Right hindlimb (tissue), 1 donor: ENCODE measurements at regions not wholly inside any gene's neighbourhood (a gene's known extent, or its start where the extent isn't known, plus 50 kb on each side); places are given as distances from the start of the nearest gene placed in this dataset.

ENCODE experiments used
- DNase-seq: peaks from one replicate; pipeline ENCODE4 v3.0.0-alpha.2; 2018

DNA sequence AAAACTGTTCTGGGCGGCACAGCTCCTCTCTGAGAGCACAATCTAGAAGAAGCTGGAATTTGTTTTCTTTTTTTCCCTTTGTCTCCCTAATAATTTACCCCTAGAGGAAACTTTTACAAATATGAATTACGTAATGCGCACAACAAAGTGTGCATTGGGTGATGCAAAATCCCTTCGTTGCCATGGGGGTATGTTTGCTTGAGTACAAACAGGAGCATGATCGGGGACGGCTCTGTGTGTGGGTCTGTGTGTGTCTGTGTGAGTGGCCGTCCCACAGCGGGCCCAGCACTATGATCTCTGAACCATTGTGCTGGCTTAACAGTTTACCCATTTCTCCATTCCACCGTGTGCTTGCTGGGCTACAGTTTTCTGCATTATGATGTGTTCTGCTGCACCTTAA, 278.2 kb downstream of the CDC5L start:
- DNase-seq: no peak

DNA sequence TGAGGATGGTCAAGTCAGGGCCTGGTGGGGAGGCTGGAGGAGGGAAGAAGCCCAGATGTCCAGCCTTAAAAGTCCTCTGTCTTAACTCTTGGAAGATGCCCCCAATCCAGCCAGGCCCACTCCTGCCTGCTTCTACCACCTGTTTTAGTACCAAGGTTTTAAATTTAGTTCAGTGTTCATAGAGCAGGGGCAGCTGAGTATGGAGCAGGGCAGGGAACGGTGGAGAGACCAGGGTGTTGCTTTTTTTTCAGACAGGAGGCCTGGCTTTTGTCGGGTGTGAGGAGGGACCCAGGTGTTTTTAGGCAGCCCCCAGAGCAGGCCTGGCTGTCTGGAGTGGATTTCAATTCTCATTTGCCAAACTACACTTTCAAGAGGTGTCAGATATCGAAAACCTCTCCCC, 278.8 kb downstream of the CDC5L start:
- DNase-seq: no peak

DNA sequence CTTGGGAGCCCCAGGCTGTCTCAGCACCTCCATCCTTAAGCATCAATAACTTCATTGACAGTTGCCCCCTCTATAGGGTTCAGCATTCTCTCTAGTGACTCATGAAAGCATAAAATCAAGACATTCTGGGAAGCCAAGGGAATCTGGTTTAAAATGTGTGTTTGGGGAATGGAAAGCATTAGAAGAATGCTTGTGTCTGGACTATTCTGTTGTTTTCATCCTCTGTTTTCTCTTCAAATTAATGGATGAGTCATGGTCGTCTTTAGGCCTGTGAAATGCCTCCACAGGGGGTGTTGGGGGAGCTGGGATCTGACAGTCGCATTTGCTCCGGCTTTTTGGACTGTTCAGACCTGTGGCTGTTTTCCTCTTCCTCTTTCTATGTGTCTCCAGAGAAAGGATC, 279.7 kb downstream of the CDC5L start:
- DNase-seq: no peak

DNA sequence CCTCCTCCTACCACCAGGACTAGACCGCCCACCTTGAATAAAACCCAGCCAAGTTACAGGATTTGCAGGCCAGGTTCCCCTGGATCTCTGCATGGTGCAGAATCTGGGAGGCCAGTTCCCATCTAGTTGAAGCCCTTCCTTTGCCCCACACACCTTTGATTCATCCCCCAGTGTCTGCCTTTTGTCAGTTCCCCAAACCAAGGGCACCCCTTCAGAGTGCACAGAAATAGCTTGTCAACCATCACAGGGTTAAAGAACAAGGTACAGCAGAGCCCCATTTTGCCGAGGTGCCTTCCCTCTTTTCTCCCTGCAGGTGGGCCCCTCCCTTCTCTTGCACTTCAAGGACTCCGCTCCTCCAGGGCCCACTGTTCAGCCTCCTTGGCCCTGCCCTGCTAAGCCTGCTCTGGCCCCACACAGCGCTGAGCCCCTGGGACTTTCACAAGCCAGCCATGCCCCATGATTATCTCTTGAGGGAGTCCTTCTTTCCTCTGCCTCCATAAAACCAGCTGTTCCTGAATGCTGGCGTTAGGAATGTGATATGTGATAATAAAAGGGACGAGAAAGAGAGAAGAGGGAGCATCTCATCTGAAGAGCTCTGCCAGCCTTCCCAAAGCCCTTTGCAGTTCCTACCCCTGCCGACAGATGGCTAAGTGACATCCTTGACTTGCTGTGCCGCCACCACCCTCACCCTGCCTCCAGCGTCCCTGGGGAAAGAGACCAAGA, 280.3 kb downstream of the CDC5L start:
- no peak for DNase-seq

DNA sequence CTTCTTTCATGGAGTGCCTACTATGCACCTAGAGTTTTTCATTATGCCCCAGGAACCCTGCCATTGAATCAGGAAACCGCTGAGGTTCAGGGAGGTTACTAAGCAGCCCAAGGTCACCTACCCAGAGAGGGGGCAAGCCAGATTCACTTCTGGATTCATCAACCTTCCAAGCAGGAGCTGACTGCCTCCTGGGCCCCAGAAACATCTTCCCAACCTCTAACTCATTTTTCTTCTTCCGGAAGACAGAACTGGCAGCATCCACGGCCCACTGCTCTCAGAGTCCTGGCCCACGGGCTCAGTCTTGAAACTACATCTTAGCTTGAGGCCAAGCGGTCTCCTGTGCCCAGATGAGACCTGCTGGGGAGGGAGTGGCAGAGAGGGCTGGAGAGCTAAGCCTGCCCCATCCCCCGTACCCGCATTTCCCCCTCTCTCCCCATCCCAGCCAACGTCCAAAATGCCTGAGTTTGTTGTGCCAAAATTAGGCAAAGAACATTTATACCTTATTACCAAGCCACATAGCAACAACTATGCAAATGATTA, 281.0 kb downstream of the CDC5L start:
- DNase-seq: no peak

DNA sequence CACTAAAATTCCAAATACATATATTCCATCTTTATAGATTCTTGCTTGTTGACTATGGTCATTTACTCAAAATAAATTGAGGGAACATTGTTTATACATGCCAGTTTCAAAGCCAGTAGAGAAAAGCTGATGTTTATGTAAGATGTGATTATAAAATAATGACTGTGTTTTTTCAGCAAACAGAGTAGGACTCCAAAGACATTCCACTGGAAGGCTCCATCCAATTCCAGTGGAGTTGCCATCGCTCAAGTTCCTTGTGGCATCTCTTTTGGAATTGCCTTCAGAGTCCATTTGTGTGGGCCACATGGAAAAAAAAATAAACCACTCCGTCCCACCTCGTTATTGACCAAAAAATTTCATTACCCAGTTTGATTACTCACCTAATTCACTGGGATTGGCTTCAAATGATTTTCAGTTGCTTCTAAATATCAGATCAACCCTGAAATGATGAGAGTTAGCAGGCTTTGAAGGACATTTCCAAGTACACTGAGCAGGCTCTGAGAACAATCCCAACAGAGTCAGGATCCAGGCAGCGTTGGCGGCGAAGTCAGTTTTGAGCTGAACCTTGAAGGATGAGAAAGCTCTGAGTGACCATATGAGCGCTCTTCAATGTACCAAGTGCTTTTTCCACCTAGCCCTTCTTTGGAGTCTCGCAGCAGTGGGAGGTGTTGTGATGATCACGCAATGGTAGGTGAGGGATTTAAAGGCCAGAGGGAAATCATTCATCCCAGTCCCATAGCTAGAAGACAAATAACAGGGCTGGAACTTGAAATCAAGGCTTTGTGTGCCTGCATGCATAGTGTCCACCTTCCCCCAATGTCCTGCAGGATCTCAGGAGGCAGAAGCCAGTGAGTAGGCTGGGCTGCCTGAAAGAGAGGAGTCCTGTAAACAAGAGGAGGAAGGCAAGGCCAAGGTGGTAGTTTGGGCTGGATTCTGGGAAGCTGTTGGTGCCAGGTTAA, 281.7 kb downstream of the CDC5L start:
- DNase-seq: no peak

DNA sequence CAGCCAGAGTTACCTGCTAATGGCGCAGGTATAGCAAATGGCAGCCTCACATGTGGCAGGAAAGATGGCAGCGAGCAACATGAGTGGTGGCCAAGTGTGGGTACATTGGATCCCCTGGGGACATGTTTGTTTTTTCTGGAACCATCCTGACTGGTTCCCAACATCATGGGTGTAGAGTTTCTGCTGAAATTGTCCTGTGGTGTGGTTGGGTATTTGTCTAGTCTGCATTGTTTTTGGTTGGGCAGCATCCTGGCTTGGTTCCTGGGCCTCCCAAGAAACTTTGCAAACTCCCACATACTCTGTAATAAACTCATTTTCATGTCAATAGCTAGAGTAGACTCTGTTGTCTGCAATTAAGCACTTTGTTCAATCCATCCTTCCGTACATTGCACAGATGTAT, 282.6 kb downstream of the CDC5L start:
- DNase-seq: no peak

DNA sequence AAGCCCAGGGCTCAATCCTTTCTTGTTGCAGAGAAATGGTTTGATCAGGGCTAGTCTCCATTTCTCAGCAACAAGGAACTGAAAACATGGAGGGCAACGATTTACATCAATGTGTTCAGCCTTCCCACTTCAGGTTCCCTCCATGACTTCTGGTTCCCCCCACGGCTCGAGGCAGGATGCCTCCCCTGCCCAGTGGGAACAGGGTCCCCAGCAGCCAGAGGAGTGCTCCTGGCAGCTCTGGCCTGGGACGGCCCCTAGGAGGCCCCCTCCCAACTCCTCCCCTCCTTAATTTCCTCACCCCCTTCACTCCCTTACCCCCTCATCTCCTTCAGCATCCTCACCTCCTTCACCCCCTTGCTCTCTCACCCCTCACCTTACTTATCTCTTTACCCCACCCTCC, 283.8 kb downstream of the CDC5L start:
- DNase-seq: no peak

DNA sequence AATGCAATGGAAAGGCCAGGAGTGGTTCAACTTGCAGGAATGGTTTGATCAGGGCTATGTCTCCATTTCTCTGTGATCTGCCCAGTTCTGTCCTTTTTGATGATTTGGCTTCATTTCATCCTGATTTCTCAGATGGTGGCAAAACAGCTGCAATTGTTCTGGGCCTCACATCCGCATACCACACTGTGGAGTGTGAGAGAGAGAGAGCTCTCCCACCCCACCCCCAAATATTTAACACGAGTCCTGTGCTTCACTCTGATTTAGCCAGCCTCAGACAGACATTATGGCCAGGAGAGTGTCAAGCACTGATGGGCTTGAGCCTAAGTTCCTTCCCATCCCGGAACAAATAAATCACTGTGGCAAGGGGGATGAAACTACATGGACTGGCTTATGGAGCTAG, 284.6 kb downstream of the CDC5L start:
- DNase-seq: no peak

DNA sequence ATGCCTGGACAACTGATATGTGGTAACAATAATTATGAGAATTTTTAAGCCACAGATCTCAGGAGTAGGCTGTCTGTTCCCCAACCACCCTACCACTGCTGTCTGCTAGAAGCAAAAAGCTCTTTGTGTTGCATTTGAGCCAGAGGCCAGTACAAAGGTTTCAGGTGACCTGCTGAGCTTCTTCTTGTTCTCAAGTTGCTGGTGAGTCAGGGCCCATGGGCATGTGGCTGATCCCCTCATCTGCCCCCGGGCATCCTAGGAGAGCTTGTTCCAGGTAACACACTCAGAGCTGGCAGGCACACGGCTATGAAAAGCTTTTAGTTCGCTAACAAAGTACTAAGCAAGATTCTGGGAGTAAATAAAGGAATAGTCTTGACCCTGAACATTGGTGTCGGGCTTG, 285.3 kb downstream of the CDC5L start:
- DNase-seq: no peak

DNA sequence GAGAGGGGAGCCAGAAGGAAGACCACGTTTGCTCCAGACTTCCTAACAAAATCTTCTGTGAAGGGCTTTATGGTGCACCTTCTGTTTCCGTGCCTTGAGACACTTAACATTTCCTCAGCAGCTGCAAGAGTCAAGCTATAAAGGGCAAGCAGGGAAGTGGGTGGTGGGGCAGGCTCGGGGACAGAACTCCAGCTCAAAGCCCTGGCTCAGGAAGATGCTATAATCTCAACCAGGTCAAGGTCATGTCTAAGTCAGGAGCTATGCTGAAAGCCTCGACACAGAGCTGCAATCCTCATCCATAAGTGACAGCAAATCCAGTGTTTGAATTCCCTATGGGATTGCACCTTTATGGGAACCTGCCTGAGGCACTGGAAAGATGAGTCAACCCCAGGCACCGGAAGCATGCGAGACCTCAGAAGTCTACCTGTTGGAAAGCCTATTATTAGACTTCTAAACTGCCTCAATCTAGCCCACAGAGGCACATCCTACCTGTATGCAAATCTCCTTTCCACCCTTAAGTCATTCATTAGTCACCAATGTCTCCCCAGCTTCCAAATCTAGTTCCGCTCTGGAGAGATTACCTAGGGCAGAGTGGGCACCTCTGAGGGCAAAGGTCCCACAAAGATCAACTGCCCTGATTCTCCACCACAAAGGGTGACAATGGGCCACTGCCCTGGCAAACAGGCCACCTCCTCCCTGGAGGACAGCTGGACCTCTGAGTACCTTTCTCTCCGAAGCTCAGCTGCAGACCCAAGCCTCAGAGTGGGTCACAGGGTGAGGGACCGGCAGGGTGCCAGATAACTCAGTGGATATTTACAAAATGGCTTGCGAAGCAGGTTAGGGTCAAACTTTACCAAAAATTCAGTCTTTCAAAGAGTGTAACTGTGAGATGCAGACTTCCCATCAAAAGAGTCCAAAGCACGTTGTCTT, 287.0 kb downstream of the CDC5L start:
- DNase-seq: no peak

DNA sequence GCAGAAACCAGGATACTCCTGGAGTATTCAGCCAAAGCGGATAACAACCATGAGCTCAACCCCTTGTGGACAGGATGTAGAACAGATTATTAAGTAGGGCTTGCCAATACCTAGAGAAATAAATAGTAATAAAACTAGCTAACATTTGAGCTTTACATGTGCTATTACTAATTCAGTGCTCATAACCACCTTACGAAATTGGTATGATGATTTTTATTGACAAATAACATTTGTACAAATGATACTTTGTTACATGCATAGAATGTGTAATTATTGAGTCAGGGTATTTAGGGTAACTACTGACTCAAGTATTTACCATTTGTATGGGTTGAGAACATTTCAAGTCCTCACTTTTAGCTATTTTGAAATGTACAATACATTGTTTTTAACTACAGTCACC, 287.9 kb downstream of the CDC5L start:
- no peak for DNase-seq

DNA sequence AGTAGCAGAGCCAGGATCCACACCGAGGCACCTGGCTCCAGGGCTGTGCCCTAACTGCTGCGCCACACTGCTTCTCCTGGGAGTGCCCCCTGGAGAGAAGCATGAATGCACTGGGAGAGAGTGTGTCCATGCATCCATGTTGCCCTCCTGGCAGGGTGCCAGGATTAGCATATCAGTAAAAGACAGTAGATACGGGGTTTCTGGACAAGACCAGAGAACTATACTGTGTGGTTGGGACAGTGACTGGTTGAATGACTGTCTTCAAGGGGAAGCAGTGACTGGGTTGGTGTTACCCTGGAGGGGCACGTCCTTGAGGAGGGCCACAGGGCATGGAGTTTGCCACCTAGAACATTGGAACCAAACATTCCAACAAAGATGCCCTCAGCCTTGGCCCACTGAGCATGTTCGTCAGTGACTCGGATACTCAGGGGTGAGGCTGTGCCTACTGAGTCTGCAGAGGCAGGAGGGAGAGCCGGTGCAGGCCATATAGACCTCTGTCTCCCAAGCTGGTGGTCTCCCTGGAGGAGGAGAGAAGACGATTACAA, 288.8 kb downstream of the CDC5L start:
- no peak for DNase-seq

DNA sequence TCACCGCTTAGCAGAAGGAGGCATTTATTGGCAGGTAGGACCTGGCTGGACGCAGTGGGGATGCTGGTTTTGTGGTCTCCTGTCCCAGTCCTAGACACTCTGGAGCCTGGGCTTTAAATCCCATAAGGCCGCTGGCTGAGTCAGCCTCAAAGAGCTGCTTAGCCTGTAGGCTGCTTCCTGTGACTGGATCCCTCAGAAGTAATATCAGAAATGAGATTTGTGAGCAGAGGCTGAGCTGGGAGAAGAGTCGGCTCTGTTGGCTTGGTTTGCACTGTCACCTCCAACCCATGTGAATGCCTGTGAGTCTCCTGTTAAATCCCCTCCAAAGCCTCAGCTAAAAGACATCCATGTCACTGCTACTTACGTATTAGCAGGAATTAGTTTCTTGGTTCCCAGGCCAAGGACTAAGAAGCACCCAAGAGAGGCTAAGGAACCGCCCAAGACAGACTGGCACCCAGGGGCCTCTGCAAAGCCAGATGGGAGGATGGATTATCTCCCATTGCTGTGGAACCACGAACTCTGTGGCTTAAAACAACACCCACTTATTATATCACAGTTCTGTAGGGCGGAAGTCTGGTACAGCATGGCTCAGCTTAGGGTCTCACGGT, 289.4 kb downstream of the CDC5L start:
- no peak for DNase-seq

DNA sequence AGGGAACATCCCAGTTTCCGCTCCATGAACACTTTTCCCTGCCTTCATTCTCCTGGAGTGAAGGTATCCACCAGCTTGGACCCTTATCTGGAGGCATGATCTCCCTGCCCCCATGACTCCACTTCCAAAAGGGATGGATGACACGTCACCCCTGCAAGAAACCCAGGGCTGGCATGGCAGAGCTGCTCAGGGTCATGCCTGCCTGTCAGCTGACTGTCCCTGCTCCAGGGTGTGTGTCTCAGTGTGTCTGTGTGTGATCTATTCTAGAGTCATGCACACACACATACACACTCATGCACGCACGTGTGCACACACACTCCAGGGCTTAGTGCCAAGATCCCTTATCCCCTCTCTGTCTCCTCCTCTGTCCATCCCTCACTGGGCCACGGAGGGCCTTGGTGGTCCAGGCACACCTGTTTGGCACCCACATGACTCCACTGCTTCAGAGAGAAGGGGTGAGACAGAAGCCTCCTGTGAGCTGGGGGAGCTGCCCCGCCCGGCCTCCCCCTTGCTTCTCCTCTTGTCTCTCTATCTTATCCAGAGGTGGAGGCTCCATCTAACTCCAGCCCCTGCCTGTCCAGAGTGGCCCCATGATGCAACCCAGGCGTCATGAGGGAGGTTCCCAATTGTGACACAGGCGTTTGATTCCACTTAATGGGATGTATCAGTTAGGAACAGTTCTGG, 290.9 kb downstream of the CDC5L start:
- no peak for DNase-seq

DNA sequence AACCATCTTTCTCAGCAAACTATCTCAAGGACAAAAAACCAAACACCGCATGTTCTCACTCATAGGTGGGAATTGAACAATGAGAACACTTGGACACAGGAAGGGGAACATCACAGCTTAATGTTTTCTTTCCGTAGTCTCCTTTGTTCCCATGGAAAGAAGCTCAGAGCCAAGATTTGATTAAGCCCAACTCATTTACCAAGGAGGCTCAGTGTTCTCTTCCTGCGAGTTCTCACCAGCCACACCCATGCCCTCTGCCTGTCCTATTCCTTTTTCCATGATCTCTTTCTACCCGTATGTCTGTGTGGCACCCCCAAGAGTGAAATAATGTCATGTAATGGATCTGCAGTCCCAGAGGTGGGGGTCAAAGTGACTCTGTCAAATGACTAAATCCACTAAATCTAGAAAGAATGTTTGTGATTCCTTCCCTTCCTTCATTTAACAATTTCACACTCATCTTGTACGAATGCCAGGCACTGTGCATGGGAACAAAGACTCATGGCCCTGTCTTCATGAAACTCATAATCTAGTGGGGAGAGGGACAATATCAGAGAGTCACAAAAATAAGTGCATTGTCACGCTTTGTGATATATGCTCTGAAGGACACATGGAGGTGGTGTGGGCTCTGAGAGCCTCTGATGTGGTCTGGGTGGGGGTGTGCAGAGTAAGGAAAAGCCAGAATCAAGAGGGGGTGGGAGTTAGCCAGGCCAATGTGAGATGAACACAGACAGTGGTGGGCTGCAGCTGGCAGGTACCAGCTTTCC, 292.1 kb downstream of the CDC5L start:
- no peak for DNase-seq

DNA sequence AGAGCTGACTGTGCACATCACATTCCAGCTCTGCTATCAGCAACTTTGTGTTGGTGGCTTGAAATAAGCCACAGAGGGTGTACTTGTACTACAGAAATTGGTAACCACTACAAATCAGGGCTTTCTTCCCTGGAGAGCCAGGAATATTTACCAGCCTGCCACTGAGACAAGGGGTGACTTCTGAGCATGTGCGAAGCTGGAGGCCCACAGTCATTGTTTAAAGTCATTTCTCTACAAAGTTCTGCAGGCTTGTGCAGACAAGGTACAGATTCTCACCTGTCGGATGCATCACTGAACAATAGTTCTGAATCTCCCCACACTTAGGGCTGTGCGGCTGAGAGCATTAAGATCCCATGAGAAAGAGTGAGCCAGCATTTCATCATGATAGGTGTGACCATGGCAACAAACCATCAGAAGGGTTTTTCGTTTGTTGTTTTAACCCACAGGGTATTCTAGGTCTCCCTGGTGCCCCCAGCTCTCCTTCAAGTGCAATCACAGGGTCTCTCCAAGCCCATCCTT, 292.8 kb downstream of the CDC5L start:
- DNase-seq: no peak

DNA sequence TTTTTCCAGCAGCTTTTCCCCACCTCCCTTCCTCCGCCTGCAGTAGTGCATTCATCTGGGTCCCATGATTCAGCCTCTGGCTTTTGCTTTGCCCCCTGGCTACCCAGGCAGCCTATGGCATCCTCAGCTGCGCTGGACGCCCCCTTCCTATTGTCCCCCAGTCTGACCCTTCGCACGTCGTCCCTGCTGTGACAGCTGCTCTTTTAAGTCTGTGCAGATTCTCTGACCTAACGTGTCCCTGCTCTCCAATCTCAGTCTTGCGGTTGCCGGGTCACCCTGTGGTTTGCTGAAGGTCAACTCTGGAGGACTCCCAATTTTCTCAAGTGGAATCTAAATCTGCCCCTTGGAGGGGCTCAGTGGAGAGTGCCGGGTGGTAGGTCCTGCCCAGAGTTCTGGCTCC, 294.3 kb downstream of the CDC5L start:
- DNase-seq: no peak

DNA sequence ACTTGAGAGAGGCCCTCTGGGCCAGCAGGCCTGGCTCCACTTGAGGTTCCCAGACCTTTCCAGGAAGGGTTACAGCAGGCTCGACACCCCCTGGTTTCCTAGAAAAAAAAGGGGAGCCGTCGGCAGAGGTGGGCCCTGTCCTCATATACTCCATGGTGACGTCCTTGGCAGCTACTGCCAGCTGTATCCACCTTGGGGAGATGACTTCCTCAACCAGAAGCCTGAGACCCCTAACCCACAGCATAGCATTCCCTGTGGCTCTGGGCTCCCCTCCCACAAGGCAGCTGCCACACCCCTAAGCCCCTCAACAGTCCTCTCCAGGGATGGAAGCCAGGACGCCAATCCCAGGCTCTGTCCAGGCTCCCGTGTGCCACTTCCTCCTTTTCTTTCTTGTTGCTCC, 294.8 kb downstream of the CDC5L start:
- DNase-seq: no peak

DNA sequence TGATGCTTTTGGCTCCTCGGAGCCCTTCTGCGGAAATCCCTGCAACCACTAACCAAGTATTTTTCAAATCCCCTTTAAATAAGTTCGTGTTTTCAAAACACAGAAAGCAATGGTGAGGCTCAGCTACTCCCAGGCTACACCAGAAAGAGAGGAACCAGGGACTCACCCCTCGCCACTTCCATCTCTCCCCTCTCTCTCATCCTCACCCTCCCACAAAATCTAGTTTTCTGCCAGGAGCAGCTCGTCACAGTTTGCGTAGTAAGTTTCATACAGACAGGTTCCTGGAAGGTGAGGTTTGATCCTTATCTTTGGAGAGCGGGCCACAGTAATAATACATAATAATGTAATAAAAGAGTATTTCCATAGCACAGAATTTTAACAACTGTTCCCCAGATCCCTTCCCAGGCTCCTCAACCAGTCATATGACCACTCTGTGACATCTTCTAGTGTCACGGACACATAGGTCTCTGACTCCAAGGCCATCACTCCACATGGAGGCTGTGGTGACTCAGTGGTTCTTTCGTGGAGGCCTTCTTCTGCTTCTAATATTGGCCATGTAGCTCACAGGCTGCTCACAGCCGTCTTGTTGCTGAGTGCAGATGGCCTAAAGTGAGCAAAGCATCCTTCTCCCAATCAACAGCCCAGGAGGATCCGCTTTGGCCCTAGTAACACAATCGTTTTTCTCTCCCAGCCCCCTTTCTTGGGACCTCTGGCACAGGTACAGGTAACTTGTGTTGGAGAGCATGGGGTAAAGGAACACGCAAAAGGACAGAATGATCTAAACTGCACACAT, 295.7 kb downstream of the CDC5L start:
- no peak for DNase-seq
